K562 (cell line): ENCODE measurements at regions not wholly inside any gene's neighbourhood (a gene's known extent, or its start where the extent isn't known, plus 50 kb on each side); places are given as distances from the start of the nearest gene placed in this dataset.

Experiments
- ATAC-seq: fragments of 200-7000 bp; cut with Tn5 transposase; 3 replicates; pipeline ENCODE4 v1.9.1; 2020; ENCODE audit warnings: moderate library complexity
- BruUV-seq: library from RNA; stranded (reverse); fragments of 400-500 nt; replicated peaks from 2 replicates; lab custom pipeline; 2021; lab: Mats Ljungman, UMichigan
- CTCF ChIA-PET: fragments of 300-600 bp; formaldehyde crosslinking; extraction: SDS; loops from one replicate; lab custom pipeline; 2021; ENCODE audit warnings: low intra/inter-chr PET ratio; lab: Yijun Ruan, JAX
- POLR2A ChIA-PET: fragments of 300-600, 350-650 bp; sonication (Branson Sonifier 250); formaldehyde crosslinking; extraction: SDS; loops from one replicate; lab custom pipeline; 2021; ENCODE audit warnings: antibody characterized with exemption, inconsistent platforms; lab: Yijun Ruan, JAX
- DNase-seq, 4 experiments: peaks; one replicate each; pipeline versions ENCODE4 v3.0.0 to v3.0.0-alpha.2; 2011 to 2018; ENCODE audit warnings: low spot score in 3 of 4, mixed read lengths in 3 of 4; ENCODE audit errors: extremely low read depth in 1 of 4
- FAIRE-seq: peaks from 2 replicates; lab custom pipeline; 2011; peaks lifted over from hg19 to GRCh38; lab: Jason Lieb, UNC
- H2AFZ ChIP-seq: 2 replicates; pipeline ENCODE4 v1.6.0; 2011; ENCODE audit warnings: low read depth, low read length, control low read depth, inconsistent platforms
- H3K27ac ChIP-seq: fragments of 200-600 bp; 3 replicates; pipeline ENCODE4 v1.8.0; 2011; ENCODE audit warnings: low read depth, mild to moderate bottlenecking, control low read depth, inconsistent platforms, low read length, moderate library complexity, mixed read lengths; ENCODE audit errors: extremely low read depth
- H3K27me3 ChIP-seq, 2 experiments: fragments of 300-600 bp in 1 of 2; 2 replicates in 1 of 2; 3 replicates in 1 of 2; pipeline versions ENCODE4 v1.6.0 to v1.8.0; 2011; ENCODE audit warnings: inconsistent platforms in 2 of 2, low read length in 2 of 2, mild to moderate bottlenecking in 1 of 2, mixed read lengths in 1 of 2, moderate library complexity in 1 of 2; ENCODE audit not compliant: control insufficient read depth in 2 of 2, insufficient read depth in 2 of 2
- H3K36me3 ChIP-seq: fragments of 300-600 bp; 3 replicates; pipeline ENCODE4 v1.8.0; 2011; ENCODE audit warnings: mild to moderate bottlenecking, low read length, inconsistent platforms; ENCODE audit not compliant: control insufficient read depth, insufficient read depth
- H3K4me1 ChIP-seq, 2 experiments: fragments of 200-600 bp in 1 of 2; replicated peaks in 1 of 2; 2 replicates in 1 of 2; 3 replicates in 1 of 2; pipeline versions ENCODE4 v1.5.1 to v1.8.0; 2011; ENCODE audit warnings: inconsistent platforms in 2 of 2, low read length in 2 of 2, mild to moderate bottlenecking in 1 of 2, mixed read lengths in 1 of 2, moderate library complexity in 1 of 2; ENCODE audit not compliant: control insufficient read depth in 2 of 2, insufficient read depth in 2 of 2
- H3K4me2 ChIP-seq: 2 replicates; pipeline ENCODE4 v1.6.1; 2011; ENCODE audit warnings: low read length, control low read depth, inconsistent platforms, mixed read lengths; ENCODE audit not compliant: insufficient read depth
- H3K4me3 ChIP-seq: fragments of 200-600 bp; sonication (generic), shearing (Covaris generic); 2 replicates; pipeline ENCODE4 v1.5.1; 2016; ENCODE audit warnings: control low read depth, inconsistent platforms
- H3K79me2 ChIP-seq: fragments of 200-600 bp; 3 replicates; pipeline ENCODE4 v1.8.0; 2011; ENCODE audit warnings: low read length, inconsistent platforms; ENCODE audit not compliant: control insufficient read depth, insufficient read depth
- H3K9ac ChIP-seq, 2 experiments: 2 replicates each; pipeline versions ENCODE4 v1.6.0 to v1.6.1; 2011; ENCODE audit warnings: low read depth in 2 of 2, low read length in 2 of 2, control low read depth in 1 of 2, inconsistent platforms in 1 of 2, mild to moderate bottlenecking in 1 of 2, mixed read lengths in 1 of 2; ENCODE audit not compliant: insufficient read depth in 1 of 2
- H3K9me1 ChIP-seq: one replicate; pipeline ENCODE4 v1.6.0; 2011; ENCODE audit warnings: inconsistent platforms, mild to moderate bottlenecking, low read length, moderate library complexity; ENCODE audit not compliant: control insufficient read depth, insufficient read depth
- H3K9me3 ChIP-seq: replicated peaks from 2 replicates; pipeline ENCODE4 v1.5.1; 2011; ENCODE audit warnings: low read depth, low read length, inconsistent platforms; ENCODE audit not compliant: control insufficient read depth, insufficient read depth
- H4K20me1 ChIP-seq: replicated peaks from 2 replicates; pipeline ENCODE4 v1.6.1; 2011; ENCODE audit warnings: low read length, inconsistent platforms, mixed read lengths; ENCODE audit not compliant: control insufficient read depth, insufficient read depth
- ESRRB ChIP-seq: fragments of 250-450 bp; sonication (Bioruptor Pico); IDR thresholded peaks from 2 replicates; pipeline ENCODE4 v1.5.0; 2020; ENCODE audit warnings: mild to moderate bottlenecking, moderate library complexity, borderline replicate concordance
- ETV5 ChIP-seq: sonication (generic); formaldehyde crosslinking; IDR thresholded peaks from 2 replicates; pipeline ENCODE4 v1.4.0; 2020; ENCODE audit warnings: low read depth, mild to moderate bottlenecking, missing genetic modification reagents
- KLF6 ChIP-seq: fragments of 250-450 bp; sonication (Bioruptor Pico); IDR thresholded peaks from 2 replicates; pipeline ENCODE4 v1.4.0; 2020; ENCODE audit warnings: mild to moderate bottlenecking, moderate library complexity, borderline replicate concordance
- U2AF2 ChIP-seq: fragments of 200-400 bp; formaldehyde crosslinking; optimal IDR thresholded peaks from 2 replicates; pipeline ENCODE3; 2017; ENCODE audit warnings: low read depth, mild to moderate bottlenecking, low read length
- WGBS: fragments of 100-300 bp; shearing (Covaris generic); methylation state at CpG from one replicate; pipeline ENCODE4 v1.1.6; 2016; ENCODE audit warnings: low coverage, mixed read lengths; ENCODE audit not compliant: insufficient coverage; ENCODE audit errors: missing lambda C conversion rate; 5-methylcytosine and 5-hydroxymethylcytosine counted together
- in situ Hi-C: fragments of 300-500 bp; cut with MboI; formaldehyde crosslinking; loops from 4 replicates; pipeline ENCODE4 v1.15.0; 2018; ENCODE audit warnings: inconsistent platforms, mixed read lengths
- intact Hi-C: fragments of 100-400 bp; cut with micrococcal nuclease; formaldehyde crosslinking; loops from 2 replicates; pipeline ENCODE4 v1.14.2; 2022
- TF ChIP-seq, protein P1 (sequence below): fragments of 200-400 bp; formaldehyde crosslinking; IDR thresholded peaks from 2 replicates; pipeline ENCODE4 v1.6.1; 2017; ENCODE audit warnings: mild to moderate bottlenecking, low read depth, low read length, moderate library complexity
- TF ChIP-seq, protein P2 (sequence below): fragments of 450-650 bp; formaldehyde crosslinking; IDR thresholded peaks from 2 replicates; pipeline ENCODE4 v1.4.0; 2022; ENCODE audit warnings: missing genetic modification characterization
- TF ChIP-seq, protein P3 (sequence below): fragments of 450-650 bp; IDR thresholded peaks from 2 replicates; pipeline ENCODE4 v1.6.1; 2018; ENCODE audit warnings: mild to moderate bottlenecking, low read depth; ENCODE audit not compliant: partially characterized antibody

DNA sequence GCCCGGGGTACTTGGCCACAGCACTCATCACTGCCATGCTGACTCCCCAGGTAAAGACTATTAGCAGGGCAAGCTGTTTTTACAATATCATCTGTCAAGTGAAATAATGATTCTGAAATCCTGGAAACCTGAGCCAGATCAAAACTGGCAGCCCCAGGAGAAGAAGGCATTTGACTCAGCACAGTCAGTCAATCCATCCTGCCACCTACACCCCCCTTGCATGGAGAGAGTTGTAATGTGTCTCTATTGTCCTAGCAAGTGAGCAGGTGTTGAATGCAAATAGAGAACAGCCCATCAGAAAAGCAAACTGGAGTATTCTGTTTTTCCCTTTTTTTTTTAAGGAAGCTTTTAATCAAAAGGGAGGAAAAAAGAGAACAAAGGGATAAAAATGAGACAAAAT is 291.2 kb downstream of the BRINP1 start:
- in situ Hi-C loops = no loop called here
- Histone ChIP-seq H3K27ac (no peak overlapping the region), H3K4me3 (no peak overlapping the region), H4K20me1 (no peaks in the 10 kb centered on the region), H3K4me1 (no peaks in the 10 kb centered on the region), H3K27me3 (no peaks in the 10 kb centered on the region), H2AFZ (no peak overlapping the region), H3K36me3 (no peaks in the 10 kb centered on the region), H3K9ac (no peak overlapping the region), H3K9me1 (no peaks in the 10 kb centered on the region), H3K79me2 (no peaks in the 10 kb centered on the region), H3K4me2 (no peak overlapping the region), H3K9me3 (no peaks in the 10 kb centered on the region; the same call in 1 of the 2 replicates)
- ATAC-seq (no peak), DNase-seq (no peak), FAIRE-seq (no peak)
- WGBS = 0% methylated on average over 1 of the region's 1 CpG
- ChIA-PET CTCF (no interaction called here), POLR2A (no interaction called here)
- intact Hi-C loops = no loop called here
- TF ChIP-seq, protein P1, sequence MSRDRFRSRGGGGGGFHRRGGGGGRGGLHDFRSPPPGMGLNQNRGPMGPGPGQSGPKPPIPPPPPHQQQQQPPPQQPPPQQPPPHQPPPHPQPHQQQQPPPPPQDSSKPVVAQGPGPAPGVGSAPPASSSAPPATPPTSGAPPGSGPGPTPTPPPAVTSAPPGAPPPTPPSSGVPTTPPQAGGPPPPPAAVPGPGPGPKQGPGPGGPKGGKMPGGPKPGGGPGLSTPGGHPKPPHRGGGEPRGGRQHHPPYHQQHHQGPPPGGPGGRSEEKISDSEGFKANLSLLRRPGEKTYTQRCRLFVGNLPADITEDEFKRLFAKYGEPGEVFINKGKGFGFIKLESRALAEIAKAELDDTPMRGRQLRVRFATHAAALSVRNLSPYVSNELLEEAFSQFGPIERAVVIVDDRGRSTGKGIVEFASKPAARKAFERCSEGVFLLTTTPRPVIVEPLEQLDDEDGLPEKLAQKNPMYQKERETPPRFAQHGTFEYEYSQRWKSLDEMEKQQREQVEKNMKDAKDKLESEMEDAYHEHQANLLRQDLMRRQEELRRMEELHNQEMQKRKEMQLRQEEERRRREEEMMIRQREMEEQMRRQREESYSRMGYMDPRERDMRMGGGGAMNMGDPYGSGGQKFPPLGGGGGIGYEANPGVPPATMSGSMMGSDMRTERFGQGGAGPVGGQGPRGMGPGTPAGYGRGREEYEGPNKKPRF = no peak
- TF ChIP-seq ESRRB (no peak), ETV5 (CRISPR knock-in tag) (no peak), U2AF2 (no peak), KLF6 (CRISPR knock-in tag) (no peak)
- TF ChIP-seq, protein P2, sequence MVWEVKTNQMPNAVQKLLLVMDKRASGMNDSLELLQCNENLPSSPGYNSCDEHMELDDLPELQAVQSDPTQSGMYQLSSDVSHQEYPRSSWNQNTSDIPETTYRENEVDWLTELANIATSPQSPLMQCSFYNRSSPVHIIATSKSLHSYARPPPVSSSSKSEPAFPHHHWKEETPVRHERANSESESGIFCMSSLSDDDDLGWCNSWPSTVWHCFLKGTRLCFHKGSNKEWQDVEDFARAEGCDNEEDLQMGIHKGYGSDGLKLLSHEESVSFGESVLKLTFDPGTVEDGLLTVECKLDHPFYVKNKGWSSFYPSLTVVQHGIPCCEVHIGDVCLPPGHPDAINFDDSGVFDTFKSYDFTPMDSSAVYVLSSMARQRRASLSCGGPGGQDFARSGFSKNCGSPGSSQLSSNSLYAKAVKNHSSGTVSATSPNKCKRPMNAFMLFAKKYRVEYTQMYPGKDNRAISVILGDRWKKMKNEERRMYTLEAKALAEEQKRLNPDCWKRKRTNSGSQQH (CRISPR knock-in tag) = no peak
- TF ChIP-seq, protein P3, sequence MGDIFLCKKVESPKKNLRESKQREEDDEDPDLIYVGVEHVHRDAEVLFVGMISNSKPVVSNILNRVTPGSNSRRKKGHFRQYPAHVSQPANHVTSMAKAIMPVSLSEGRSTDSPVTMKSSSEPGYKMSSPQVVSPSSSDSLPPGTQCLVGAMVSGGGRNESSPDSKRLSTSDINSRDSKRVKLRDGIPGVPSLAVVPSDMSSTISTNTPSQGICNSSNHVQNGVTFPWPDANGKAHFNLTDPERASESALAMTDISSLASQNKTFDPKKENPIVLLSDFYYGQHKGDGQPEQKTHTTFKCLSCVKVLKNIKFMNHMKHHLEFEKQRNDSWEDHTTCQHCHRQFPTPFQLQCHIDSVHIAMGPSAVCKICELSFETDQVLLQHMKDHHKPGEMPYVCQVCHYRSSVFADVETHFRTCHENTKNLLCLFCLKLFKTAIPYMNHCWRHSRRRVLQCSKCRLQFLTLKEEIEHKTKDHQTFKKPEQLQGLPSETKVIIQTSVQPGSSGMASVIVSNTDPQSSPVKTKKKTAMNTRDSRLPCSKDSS = no peak
- no TSS peak for BruUV-seq
